ENCODE measurements at regions not wholly inside any gene's neighbourhood (a gene's known extent, or its start where the extent isn't known, plus 50 kb on each side); places are given as distances from the start of the nearest gene placed in this dataset.

- TF ChIP-seq CTCF (conservative IDR thresholded peaks at IDR 0.05; ENCODE audit: low read depth, low read length) (no peak), EZH2 (IDR thresholded peaks at IDR 0.05; ENCODE audit: borderline replicate concordance, low read depth, low read length, poor library complexity, severe bottlenecking) (no peak)
Measured at GRCh38 chr14:55746558-55746957, 166.6 kb downstream of the KTN1 start.
